HG03342 (cell line): ENCODE measurements at regions not wholly inside any gene's neighbourhood (a gene's known extent, or its start where the extent isn't known, plus 50 kb on each side); places are given as distances from the start of the nearest gene placed in this dataset.

Experiments used
- ATAC-seq: cut with Tn5 transposase; IDR thresholded peaks from one replicate; pipeline ENCODE4 v1.9.1; 2021; ENCODE audit warnings: mild to moderate bottlenecking, moderate library complexity; ENCODE audit not compliant: unreplicated experiment

GRCh38 chr9:12613071-12613470 is 80.1 kb upstream of the TYRP1 start:
- ATAC-seq, result no peak

GRCh38 chr9:12614488-12614887 is 78.7 kb upstream of the TYRP1 start:
- no peak for ATAC-seq

- ATAC-seq, result no peak
Observed at GRCh38 chr9:12618956-12619355, 74.2 kb upstream of the TYRP1 start.

- ATAC-seq, result no peak
Observed at GRCh38 chr9:12625844-12626243, 67.3 kb upstream of the TYRP1 start.

GRCh38 chr9:12627096-12627495 is 66.1 kb upstream of the TYRP1 start:
- no peak for ATAC-seq

GRCh38 chr9:12628546-12628945 is 64.6 kb upstream of the TYRP1 start:
- no peak for ATAC-seq

- ATAC-seq, result no peak
Observed at GRCh38 chr9:12629067-12629466, 64.1 kb upstream of the TYRP1 start.

GRCh38 chr9:12631866-12632265 is 61.3 kb upstream of the TYRP1 start:
- no peak for ATAC-seq

GRCh38 chr9:12633016-12633765 is 60.0 kb upstream of the TYRP1 start:
- ATAC-seq, result no peak

GRCh38 chr9:12640016-12640587 is 53.1 kb upstream of the TYRP1 start:
- ATAC-seq, result no peak

- no peak for ATAC-seq
Observed at GRCh38 chr9:12640866-12641636, 52.1 kb upstream of the TYRP1 start.
